Stomach smooth muscle (tissue), 2 donors: ENCODE measurements at regions not wholly inside any gene's neighbourhood (a gene's known extent, or its start where the extent isn't known, plus 50 kb on each side); places are given as distances from the start of the nearest gene placed in this dataset.

Source experiments
- H3K27ac ChIP-seq: one replicate; pipeline ENCODE4 v1.7.0; 2013; ENCODE audit warnings: mild to moderate bottlenecking, low read length, inconsistent platforms
- H3K27me3 ChIP-seq, 2 donors: one replicate each; pipeline ENCODE4 v1.7.0; 2013; ENCODE audit warnings: low read length in 2 of 2; ENCODE audit not compliant: insufficient read depth in 2 of 2, control insufficient read depth in 1 of 2
- H3K36me3 ChIP-seq, 2 donors: one replicate each; pipeline ENCODE4 v1.7.0; 2013; ENCODE audit warnings: low read length in 2 of 2; ENCODE audit not compliant: control insufficient read depth in 2 of 2, insufficient read depth in 2 of 2
- H3K4me1 ChIP-seq: one replicate; pipeline ENCODE4 v1.7.0; 2013; ENCODE audit warnings: low read length; ENCODE audit not compliant: control insufficient read depth, insufficient read depth
- H3K4me3 ChIP-seq, 2 donors: one replicate each; pipeline ENCODE4 v1.7.0; 2013; ENCODE audit warnings: low read length in 2 of 2
- H3K9ac ChIP-seq, 2 donors: one replicate each; pipeline ENCODE4 v1.7.0; 2013; ENCODE audit warnings: low read length in 2 of 2, mild to moderate bottlenecking in 1 of 2
- H3K9me3 ChIP-seq, 2 donors: one replicate each; pipeline ENCODE4 v1.7.0; 2013; ENCODE audit warnings: low read length in 2 of 2; ENCODE audit not compliant: control insufficient read depth in 2 of 2
- donor health status: healthy.
- donor health status: Pancreatic carcinoma.

GRCh38 chr4:177964061-177964460, 521.8 kb upstream of the AGA start:
- H3K27me3 ChIP-seq: no peaks in the 10 kb centered on the region
- no peaks in the 10 kb centered on the region for H3K4me1 ChIP-seq
- no peaks in the 10 kb centered on the region for H3K9me3 ChIP-seq
- no peak overlapping the region for H3K27ac ChIP-seq
- H3K9ac ChIP-seq: no peak overlapping the region
- no peaks in the 10 kb centered on the region for H3K36me3 ChIP-seq
- no peak overlapping the region for H3K4me3 ChIP-seq

GRCh38 chr4:177964693-177965168, 522.5 kb upstream of the AGA start:
- no peak overlapping the region for H3K9ac ChIP-seq
- no peaks in the 10 kb centered on the region for H3K27me3 ChIP-seq
- no peaks in the 10 kb centered on the region for H3K4me1 ChIP-seq
- no peaks in the 10 kb centered on the region for H3K36me3 ChIP-seq
- no peak overlapping the region for H3K27ac ChIP-seq
- H3K9me3 ChIP-seq: no peaks in the 10 kb centered on the region
- H3K4me3 ChIP-seq: no peak overlapping the region

DNA sequence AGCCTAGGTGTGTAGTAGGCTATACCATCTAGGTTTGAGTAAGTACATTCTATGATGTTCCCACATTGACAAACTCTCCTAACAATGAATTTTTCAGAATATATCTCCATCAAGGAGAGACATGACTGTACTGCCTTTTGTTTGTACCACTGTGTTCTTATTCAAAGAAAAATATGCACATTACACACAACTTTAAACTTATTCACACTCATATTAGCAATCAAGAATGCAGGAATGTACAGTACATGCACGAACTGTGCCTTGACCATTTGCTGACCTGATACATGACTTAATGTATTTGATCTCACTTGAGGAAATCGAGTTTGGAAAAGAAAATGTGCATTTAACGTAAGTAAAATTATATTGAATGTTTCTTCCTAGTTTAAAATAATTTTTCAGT, 525.1 kb upstream of the AGA start:
- no peaks in the 10 kb centered on the region for H3K9me3 ChIP-seq
- H3K27me3 ChIP-seq: no peaks in the 10 kb centered on the region
- no peaks in the 10 kb centered on the region for H3K36me3 ChIP-seq
- no peak overlapping the region for H3K27ac ChIP-seq
- H3K4me1 ChIP-seq: no peaks in the 10 kb centered on the region
- H3K9ac ChIP-seq: no peak overlapping the region
- no peak overlapping the region for H3K4me3 ChIP-seq

DNA sequence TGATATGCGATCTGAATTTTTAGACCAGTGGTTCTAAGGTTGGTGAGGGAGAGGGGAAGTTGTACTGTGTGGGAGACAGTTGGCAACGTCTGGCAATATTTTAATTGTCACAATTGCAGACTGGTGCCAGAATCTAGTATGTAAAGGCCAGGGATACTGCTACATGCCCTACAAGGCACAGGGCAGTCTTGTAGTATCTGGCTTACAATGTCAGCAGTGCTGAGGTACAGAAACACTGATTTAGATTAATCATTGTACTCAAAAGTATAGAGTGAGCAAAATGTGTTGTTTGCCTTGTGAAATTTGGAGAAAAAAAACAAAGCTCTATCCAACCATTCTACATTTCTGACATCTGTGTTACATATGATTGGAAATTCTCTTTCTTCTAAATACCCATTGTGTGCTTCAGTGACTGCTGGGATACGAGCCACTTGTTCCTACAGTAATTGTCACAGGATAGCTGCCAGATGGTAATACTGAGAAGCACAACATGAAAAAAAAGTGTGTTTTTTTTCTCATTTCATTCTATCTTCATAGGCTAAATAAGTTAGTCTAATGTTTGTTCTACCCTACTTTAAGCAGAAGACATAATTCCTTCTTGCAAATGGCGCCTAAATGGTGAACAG, 526.7 kb upstream of the AGA start:
- Histone ChIP-seq H3K4me3 (no peak overlapping the region), H3K9me3 (no peaks in the 10 kb centered on the region), H3K4me1 (no peaks in the 10 kb centered on the region), H3K36me3 (no peaks in the 10 kb centered on the region), H3K27me3 (no peaks in the 10 kb centered on the region), H3K9ac (no peak overlapping the region), H3K27ac (no peak overlapping the region)

GRCh38 chr4:177974461-177974860, 532.2 kb upstream of the AGA start:
- no peak overlapping the region for H3K27ac ChIP-seq
- no peak overlapping the region for H3K4me3 ChIP-seq
- no peak overlapping the region for H3K9ac ChIP-seq
- H3K36me3 ChIP-seq: no peaks in the 10 kb centered on the region
- H3K4me1 ChIP-seq: no peaks in the 10 kb centered on the region
- H3K27me3 ChIP-seq: no peaks in the 10 kb centered on the region
- no peaks in the 10 kb centered on the region for H3K9me3 ChIP-seq

- Histone ChIP-seq H3K9me3 (no peaks in the 10 kb centered on the region), H3K27ac (no peak overlapping the region), H3K4me3 (no peak overlapping the region), H3K27me3 (no peaks in the 10 kb centered on the region), H3K36me3 (no peaks in the 10 kb centered on the region), H3K9ac (no peak overlapping the region), H3K4me1 (no peaks in the 10 kb centered on the region)
Measured at GRCh38 chr4:177975315-177975987, 533.2 kb upstream of the AGA start.

DNA sequence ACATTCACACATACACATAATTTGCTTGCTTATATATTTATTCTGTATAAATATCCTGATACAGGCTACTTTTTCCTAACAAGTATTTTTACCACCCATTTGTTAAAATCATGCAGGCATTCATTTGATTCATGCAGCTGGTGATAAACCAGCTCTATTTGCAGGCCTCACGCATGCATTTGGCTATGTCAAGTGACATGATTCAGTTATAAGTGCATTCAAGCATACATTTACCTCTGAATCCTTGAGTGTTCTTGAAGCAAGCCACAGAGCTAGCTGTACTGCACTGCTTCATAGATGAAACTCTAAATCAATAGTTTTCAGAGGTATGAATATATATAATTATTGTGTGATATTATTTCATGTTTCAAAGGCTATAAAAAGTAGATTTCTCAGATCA, 544.0 kb upstream of the AGA start:
- no peaks in the 10 kb centered on the region for H3K4me1 ChIP-seq
- no peaks in the 10 kb centered on the region for H3K9me3 ChIP-seq
- H3K27me3 ChIP-seq: no peaks in the 10 kb centered on the region
- H3K9ac ChIP-seq: no peak overlapping the region
- no peak overlapping the region for H3K4me3 ChIP-seq
- no peaks in the 10 kb centered on the region for H3K36me3 ChIP-seq
- no peak overlapping the region for H3K27ac ChIP-seq

- H3K27ac ChIP-seq: no peak overlapping the region
- H3K27me3 ChIP-seq: no peaks in the 10 kb centered on the region
- H3K9ac ChIP-seq: no peak overlapping the region
- no peaks in the 10 kb centered on the region for H3K4me1 ChIP-seq
- H3K36me3 ChIP-seq: no peaks in the 10 kb centered on the region
- no peak overlapping the region for H3K4me3 ChIP-seq
- no peaks in the 10 kb centered on the region for H3K9me3 ChIP-seq
Measured at GRCh38 chr4:177987896-177988295, 545.7 kb upstream of the AGA start.

- no peak overlapping the region for H3K9ac ChIP-seq
- no peaks in the 10 kb centered on the region for H3K4me1 ChIP-seq
Measured at GRCh38 chr4:177989503-177990201, 547.4 kb upstream of the AGA start.

GRCh38 chr4:178003098-178003657, 560.9 kb upstream of the AGA start:
- peaks cover 0 to 7% of the 10 kb centered on the region in 2 donors for H3K9me3 ChIP-seq
- H3K27ac ChIP-seq: no peak overlapping the region
- no peaks in the 10 kb centered on the region for H3K4me1 ChIP-seq
- no peak overlapping the region for H3K4me3 ChIP-seq
- no peaks in the 10 kb centered on the region for H3K27me3 ChIP-seq
- H3K36me3 ChIP-seq: no peaks in the 10 kb centered on the region
- no peak overlapping the region for H3K9ac ChIP-seq

More at GRCh38 chr4:177989503-177990201, 547.4 kb upstream of the AGA start:
- Histone ChIP-seq H3K4me3 (no peak overlapping the region), H3K36me3 (no peaks in the 10 kb centered on the region), H3K27ac (no peak overlapping the region), H3K27me3 (no peaks in the 10 kb centered on the region), H3K9me3 (no peaks in the 10 kb centered on the region)
